ENCODE measurements at regions not wholly inside any gene's neighbourhood (a gene's known extent, or its start where the extent isn't known, plus 50 kb on each side); places are given as distances from the start of the nearest gene placed in this dataset.

GRCh38 chr1:58862728-58863385 is 79.0 kb upstream of the JUN start:
- DNase-seq (ENCODE audit: low read depth): no peak

- DNase-seq (ENCODE audit: low read depth): no peak
Observed at GRCh38 chr1:58864654-58865053, 80.8 kb upstream of the JUN start.

- DNase-seq (ENCODE audit: low read depth): no peak
Observed at GRCh38 chr1:58866578-58866977, 82.7 kb upstream of the JUN start.

- no peak for DNase-seq (ENCODE audit: low read depth)
Observed at GRCh38 chr1:58869638-58870297, 85.9 kb upstream of the JUN start.

GRCh38 chr1:58870298-58870676 is 86.4 kb upstream of the JUN start:
- DNase-seq (ENCODE audit: low read depth): no peak

- no peak for DNase-seq (ENCODE audit: low read depth)
Observed at GRCh38 chr1:58874342-58874741, 90.5 kb upstream of the JUN start.

- peak; percentile 63 for DNase-seq (ENCODE audit: low read depth)
Observed at GRCh38 chr1:58874757-58875755, 91.2 kb upstream of the JUN start.

- DNase-seq (ENCODE audit: low read depth): peak; percentile 39
Observed at GRCh38 chr1:58879464-58879863, 95.6 kb upstream of the JUN start.

GRCh38 chr1:58880592-58880991 is 96.7 kb upstream of the JUN start:
- no peak for DNase-seq (ENCODE audit: low read depth)

- peak; percentile 59 for DNase-seq (ENCODE audit: low read depth)
Observed at GRCh38 chr1:58881471-58881994, 97.7 kb upstream of the JUN start.

GRCh38 chr1:58882322-58882948 is 98.6 kb upstream of the JUN start:
- no peak for DNase-seq (ENCODE audit: low read depth)

GRCh38 chr1:58883037-58883887 is 99.4 kb upstream of the JUN start:
- DNase-seq (ENCODE audit: low read depth): peak; percentile 97

- DNase-seq (ENCODE audit: low read depth): no peak
Observed at GRCh38 chr1:58883888-58884482, 100.1 kb upstream of the JUN start.

GRCh38 chr1:58884706-58885661 is 101.1 kb upstream of the JUN start:
- no peak for DNase-seq (ENCODE audit: low read depth)

- no peak for DNase-seq (ENCODE audit: low read depth)
Observed at GRCh38 chr1:58885998-58886397, 102.2 kb upstream of the JUN start.

GRCh38 chr1:58886611-58887010 is 102.8 kb upstream of the JUN start:
- DNase-seq (ENCODE audit: low read depth): no peak

- peak; percentile 54 for DNase-seq (ENCODE audit: low read depth)
Observed at GRCh38 chr1:58887059-58887458, 103.2 kb upstream of the JUN start.

GRCh38 chr1:58888833-58889232 is 105.0 kb upstream of the JUN start:
- no peak for DNase-seq (ENCODE audit: low read depth)

GRCh38 chr1:58890113-58890512 is 106.3 kb upstream of the JUN start:
- no peak for DNase-seq (ENCODE audit: low read depth)
